ENCODE measurements at regions not wholly inside any gene's neighbourhood (a gene's known extent, or its start where the extent isn't known, plus 50 kb on each side); places are given as distances from the start of the nearest gene placed in this dataset.

- DNase-seq (ENCODE audit: low spot score): no peak
- in situ Hi-C loops (cut with MboI; ENCODE audit: low pct_unique_long_range_greater_than_20kb, low sequenced_read_pairs, unreplicated experiment): no loop called here
- TF ChIP-seq, protein P1, sequence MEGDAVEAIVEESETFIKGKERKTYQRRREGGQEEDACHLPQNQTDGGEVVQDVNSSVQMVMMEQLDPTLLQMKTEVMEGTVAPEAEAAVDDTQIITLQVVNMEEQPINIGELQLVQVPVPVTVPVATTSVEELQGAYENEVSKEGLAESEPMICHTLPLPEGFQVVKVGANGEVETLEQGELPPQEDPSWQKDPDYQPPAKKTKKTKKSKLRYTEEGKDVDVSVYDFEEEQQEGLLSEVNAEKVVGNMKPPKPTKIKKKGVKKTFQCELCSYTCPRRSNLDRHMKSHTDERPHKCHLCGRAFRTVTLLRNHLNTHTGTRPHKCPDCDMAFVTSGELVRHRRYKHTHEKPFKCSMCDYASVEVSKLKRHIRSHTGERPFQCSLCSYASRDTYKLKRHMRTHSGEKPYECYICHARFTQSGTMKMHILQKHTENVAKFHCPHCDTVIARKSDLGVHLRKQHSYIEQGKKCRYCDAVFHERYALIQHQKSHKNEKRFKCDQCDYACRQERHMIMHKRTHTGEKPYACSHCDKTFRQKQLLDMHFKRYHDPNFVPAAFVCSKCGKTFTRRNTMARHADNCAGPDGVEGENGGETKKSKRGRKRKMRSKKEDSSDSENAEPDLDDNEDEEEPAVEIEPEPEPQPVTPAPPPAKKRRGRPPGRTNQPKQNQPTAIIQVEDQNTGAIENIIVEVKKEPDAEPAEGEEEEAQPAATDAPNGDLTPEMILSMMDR (IDR thresholded peaks at IDR 0.05; ENCODE audit: extremely low read depth, insufficient read depth, missing control alignments): no peak
Observed at GRCh38 chr10:123240776-123241175, 86.6 kb downstream of the BUB3 start.

DNA sequence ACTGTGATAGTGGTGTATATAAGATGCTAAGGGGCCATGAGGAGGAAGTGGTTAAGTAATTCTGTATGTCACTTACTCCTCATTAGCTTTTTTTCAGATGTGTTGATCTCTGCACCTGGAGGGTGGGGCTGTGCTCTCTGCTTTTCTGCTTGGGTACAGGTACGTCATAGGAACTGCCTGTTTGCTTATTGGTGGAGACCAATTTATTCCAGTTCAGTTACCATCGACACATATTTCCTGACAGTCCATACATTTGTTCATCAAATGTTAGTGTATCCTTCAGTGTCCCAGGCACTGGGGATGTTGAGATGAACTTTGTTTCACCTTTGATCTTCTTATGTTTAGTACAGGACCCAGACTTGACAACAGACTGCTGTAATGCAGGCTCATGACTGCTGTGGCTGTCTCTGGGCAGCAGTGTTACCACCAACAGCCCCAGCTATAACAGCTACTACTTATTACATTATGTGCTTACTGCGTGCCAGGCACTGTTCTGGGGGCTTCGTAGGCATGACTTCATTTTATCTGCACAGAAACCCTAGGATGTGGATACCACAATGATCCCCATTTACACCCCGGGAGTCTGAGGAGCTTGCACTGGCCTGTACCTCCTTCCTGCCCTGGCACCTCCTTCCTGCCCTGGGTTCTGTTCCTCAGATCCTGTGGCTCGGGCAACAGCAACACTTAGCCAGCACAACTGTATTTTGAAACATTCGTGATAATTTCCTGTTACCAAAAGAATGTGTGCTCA lies 87.4 kb downstream of the BUB3 start:
- in situ Hi-C loops (cut with MboI; ENCODE audit: low pct_unique_long_range_greater_than_20kb, low sequenced_read_pairs, unreplicated experiment): no loop called here
- DNase-seq (ENCODE audit: low spot score): no peak
- TF ChIP-seq, protein P1 (IDR thresholded peaks at IDR 0.05; ENCODE audit: extremely low read depth, insufficient read depth, missing control alignments): no peak

DNA sequence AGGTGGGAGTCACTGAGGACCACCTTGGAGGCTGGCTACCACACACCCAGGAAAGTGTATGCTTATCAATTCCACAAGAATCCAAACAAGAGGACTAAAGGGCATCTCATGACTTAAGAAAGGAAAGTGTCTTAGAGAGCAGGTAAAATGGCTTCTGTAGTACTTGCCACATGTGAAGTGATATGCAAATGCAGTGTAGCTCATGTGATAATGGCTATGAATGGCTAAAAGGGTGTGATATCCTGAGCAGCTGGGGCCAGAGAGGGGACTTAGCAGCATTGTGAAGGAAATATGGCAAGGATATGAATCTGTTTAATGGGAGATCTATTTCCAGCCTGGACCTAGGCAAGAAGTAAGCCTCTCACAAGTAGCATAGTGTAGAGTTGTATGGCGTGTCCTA lies 90.5 kb downstream of the BUB3 start:
- TF ChIP-seq, protein P1 (IDR thresholded peaks at IDR 0.05; ENCODE audit: extremely low read depth, insufficient read depth, missing control alignments): no peak
- DNase-seq (ENCODE audit: low spot score): no peak
- in situ Hi-C loops (cut with MboI; ENCODE audit: low pct_unique_long_range_greater_than_20kb, low sequenced_read_pairs, unreplicated experiment): no loop called here

DNA sequence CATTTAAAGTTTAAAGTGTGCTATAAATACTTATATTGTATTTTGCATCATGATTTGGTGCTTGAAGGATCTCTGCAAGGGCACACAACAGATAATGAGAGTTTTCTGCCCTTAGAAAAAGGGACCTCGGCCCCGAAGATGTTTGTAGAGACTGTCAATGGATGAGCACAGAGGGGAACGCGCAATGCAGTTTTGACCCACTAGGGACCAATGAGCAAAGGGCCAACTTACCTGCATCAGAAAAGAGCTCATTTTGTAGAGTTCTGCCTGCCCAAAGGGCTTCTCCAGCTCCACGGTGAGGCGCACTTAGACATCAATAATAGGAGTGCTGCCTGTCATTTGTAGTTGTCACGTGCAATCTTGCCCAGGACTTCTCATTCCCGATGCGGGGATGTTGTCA lies 91.1 kb downstream of the BUB3 start:
- TF ChIP-seq, protein P1 (IDR thresholded peaks at IDR 0.05; ENCODE audit: extremely low read depth, insufficient read depth, missing control alignments): no peak
- in situ Hi-C loops (cut with MboI; ENCODE audit: low pct_unique_long_range_greater_than_20kb, low sequenced_read_pairs, unreplicated experiment): no loop called here
- DNase-seq (ENCODE audit: low spot score): no peak

- DNase-seq (ENCODE audit: low spot score): no peak
- TF ChIP-seq, protein P1 (IDR thresholded peaks at IDR 0.05; ENCODE audit: extremely low read depth, insufficient read depth, missing control alignments): no peak
- in situ Hi-C loops (cut with MboI; ENCODE audit: low pct_unique_long_range_greater_than_20kb, low sequenced_read_pairs, unreplicated experiment): no loop called here
Observed at GRCh38 chr10:123249894-123250293, 95.7 kb downstream of the BUB3 start.

DNA sequence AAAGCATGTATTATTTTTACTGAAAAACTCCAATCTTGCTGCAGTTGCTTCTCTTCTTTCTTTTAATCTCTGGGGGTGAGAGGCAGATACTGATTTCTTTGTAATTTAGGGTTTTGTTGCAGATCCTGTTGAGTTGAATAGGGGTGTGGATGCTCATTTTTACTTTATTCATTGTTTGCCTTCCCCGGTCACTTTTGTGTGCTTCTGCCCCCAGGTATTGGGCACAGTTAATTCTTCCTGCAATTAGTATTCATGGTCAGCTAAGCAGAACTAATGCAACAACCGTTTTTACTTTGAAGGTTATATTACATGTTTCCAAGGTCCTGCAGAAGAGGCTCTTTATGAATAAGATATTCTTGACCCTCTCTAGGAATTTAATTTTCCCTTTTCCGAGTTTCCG lies 96.4 kb downstream of the BUB3 start:
- no peak for DNase-seq (ENCODE audit: low spot score)
- TF ChIP-seq, protein P1 (IDR thresholded peaks at IDR 0.05; ENCODE audit: extremely low read depth, insufficient read depth, missing control alignments): no peak
- in situ Hi-C loops (cut with MboI; ENCODE audit: low pct_unique_long_range_greater_than_20kb, low sequenced_read_pairs, unreplicated experiment): no loop called here
